Stimulated activated naive CD8-positive, alpha-beta T cell treated with anti-CD3 and anti-CD28 coated beads, Interleukin-15, Interleukin-2, amounts not matched to agents 100 ng/mL and 50 ng/mL, for 24 hours (primary cell): ENCODE measurements at regions not wholly inside any gene's neighbourhood (a gene's known extent, or its start where the extent isn't known, plus 50 kb on each side); places are given as distances from the start of the nearest gene placed in this dataset.

ENCODE experiments used
- H3K27ac Mint-ChIP-seq: one replicate; pipeline ENCODE4 v1.8.0; 2021; ENCODE audit warnings: mild to moderate bottlenecking, mixed read lengths
- H3K27me3 Mint-ChIP-seq: one replicate; pipeline ENCODE4 v1.8.0; 2021; ENCODE audit warnings: mixed read lengths
- H3K36me3 Mint-ChIP-seq: one replicate; pipeline ENCODE4 v1.8.0; 2021; ENCODE audit warnings: low read depth, mixed read lengths
- H3K4me1 Mint-ChIP-seq: one replicate; pipeline ENCODE4 v1.8.0; 2021; ENCODE audit warnings: low read depth, mixed read lengths
- H3K4me3 Mint-ChIP-seq: one replicate; pipeline ENCODE4 v1.8.0; 2021; ENCODE audit warnings: mild to moderate bottlenecking, mixed read lengths
- H3K9me3 Mint-ChIP-seq: one replicate; pipeline ENCODE4 v1.8.0; 2021; ENCODE audit warnings: mixed read lengths

DNA sequence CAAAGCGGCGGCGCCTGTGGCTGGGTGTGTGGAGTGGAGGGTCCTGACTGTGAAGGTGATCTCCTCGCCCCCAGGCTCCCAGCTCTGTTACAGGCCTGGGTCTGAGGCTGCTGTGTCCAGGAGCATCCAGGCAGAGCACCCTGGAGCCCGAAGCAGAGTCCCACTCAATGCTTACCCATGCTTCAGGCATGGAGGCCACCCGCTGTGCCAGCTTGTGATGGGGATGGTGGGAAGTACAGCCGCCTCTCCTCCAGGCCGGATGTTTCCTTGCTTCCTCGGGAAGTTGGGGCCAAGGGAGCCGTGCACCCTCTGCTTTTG, 255.9 kb upstream of the IRX1 start:
- Mint-ChIP-seq H3K4me3 (no peak overlapping the region), H3K9me3 (no peaks in the 10 kb centered on the region), H3K36me3 (no peaks in the 10 kb centered on the region)

DNA sequence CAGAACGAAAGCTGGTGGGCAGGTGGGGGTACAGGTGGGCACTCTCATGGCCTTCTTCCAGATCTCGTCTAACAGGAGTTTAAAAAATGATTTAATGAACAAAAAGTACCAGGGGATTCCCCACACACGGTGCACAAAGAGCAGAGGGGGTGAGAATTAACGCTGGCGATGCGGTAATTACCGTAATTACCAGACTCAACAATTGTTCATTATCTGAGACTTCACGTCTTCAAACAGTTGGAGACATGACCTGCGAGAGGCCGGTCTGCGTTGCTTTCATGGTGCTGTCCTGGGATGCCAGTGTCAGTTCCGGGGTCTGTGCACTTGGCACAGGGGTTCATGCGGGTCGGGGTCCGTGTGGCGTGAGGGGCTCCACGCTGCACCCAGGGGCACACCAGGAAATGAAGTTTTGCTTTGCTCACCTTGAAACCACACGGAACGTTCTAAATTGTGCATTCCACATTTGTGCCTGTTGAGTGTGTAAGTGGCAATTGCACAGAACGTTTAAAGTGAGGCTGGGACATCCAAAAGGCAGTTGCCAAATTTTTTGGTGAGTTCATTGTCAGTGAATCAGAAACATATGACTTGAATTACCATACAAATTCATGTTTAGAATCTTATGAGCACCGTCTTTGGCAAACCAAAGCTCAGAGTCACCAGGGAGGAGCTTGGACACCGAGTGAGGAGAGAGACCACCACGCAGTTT, 256.4 kb upstream of the IRX1 start:
- H3K27ac Mint-ChIP-seq: no peak overlapping the region
- no peak overlapping the region for H3K4me3 Mint-ChIP-seq
- H3K27me3 Mint-ChIP-seq: no peaks in the 10 kb centered on the region
- no peaks in the 10 kb centered on the region for H3K36me3 Mint-ChIP-seq
- no peaks in the 10 kb centered on the region for H3K9me3 Mint-ChIP-seq
- H3K4me1 Mint-ChIP-seq: no peaks in the 10 kb centered on the region

More for the DNA sequence above, 255.9 kb upstream of the IRX1 start:
- Mint-ChIP-seq H3K27ac (no peak overlapping the region), H3K4me1 (no peaks in the 10 kb centered on the region), H3K27me3 (no peaks in the 10 kb centered on the region)

DNA sequence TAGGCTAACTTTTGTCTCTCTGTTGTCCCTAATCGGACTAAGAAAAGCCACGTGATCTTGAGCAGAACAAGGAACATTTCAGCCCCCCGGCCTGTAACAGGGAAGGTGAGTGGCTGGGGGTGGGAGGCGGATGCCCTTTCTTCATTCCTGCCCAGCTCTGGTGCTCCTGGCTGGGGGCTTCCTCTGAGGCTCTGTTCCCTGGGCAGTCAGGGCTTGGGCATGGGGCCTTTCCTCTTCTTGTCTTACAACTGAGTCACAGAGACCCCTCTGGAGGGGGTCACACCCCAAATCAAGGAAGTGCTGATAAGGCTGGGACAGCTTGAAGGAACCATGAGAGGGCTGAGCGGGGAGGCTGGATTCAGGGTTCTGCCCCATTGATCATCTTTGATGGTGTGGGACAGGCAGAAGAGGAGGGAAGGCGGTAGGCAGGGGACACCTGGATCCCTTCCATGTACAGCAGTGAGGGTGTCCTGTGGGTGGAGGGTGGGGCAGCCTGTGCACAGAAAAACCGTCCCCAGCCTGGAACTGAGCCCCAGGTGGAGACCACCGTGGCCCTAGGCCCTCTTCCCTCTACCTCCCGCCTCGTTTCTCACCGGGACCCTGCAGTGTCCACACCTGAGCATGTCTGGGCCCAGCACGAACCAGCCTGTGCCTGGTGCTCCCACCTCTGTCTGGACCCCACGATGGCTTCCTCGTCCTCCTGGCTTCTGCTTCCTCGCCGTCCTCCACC, 257.7 kb upstream of the IRX1 start:
- no peaks in the 10 kb centered on the region for H3K9me3 Mint-ChIP-seq
- no peaks in the 10 kb centered on the region for H3K36me3 Mint-ChIP-seq
- no peaks in the 10 kb centered on the region for H3K27me3 Mint-ChIP-seq
- no peak overlapping the region for H3K4me3 Mint-ChIP-seq
- no peak overlapping the region for H3K27ac Mint-ChIP-seq
- H3K4me1 Mint-ChIP-seq: no peaks in the 10 kb centered on the region

DNA sequence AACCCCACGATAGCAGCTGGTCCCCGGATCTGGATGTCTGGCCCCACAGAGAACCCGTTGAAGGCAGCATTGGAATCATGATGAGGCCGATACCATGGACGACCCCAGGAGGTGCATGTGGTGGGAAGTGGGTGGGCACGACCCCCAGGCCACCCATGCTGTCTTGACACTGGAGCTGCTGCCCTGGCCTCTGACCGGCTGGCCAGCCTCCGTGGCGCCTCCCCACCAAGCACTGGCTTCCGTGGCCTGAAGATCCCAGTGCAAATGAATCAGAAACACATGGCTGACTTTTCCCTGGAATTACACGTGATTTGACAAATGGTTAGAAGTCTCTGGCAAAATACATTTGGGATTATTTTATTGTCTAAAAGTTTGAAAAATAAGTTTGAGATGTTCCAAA, 259.0 kb upstream of the IRX1 start:
- H3K27me3 Mint-ChIP-seq: no peaks in the 10 kb centered on the region
- H3K36me3 Mint-ChIP-seq: no peaks in the 10 kb centered on the region
- H3K27ac Mint-ChIP-seq: no peak overlapping the region
- H3K4me3 Mint-ChIP-seq: no peak overlapping the region
- H3K9me3 Mint-ChIP-seq: no peaks in the 10 kb centered on the region
- no peaks in the 10 kb centered on the region for H3K4me1 Mint-ChIP-seq

DNA sequence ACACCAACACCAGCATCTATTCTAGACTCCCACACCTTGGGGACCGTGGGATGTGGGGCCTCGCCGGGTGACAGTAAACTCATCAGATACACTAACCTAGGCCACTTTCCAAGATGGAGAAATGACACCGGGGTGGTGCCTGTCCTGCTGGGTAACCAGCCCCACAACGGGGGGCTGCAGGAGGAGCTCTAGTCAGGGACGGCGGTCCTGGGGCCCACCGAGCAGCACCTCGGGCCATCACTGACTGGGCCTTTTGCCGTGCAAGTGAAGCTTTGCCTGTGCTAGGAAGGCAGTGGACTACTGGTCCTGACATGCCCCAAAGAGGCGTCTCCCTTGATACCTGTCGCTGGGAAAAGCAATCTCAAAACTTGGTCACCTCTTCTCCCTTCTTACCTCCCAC, 260.3 kb upstream of the IRX1 start:
- H3K27ac Mint-ChIP-seq: no peak overlapping the region
- no peak overlapping the region for H3K4me3 Mint-ChIP-seq

DNA sequence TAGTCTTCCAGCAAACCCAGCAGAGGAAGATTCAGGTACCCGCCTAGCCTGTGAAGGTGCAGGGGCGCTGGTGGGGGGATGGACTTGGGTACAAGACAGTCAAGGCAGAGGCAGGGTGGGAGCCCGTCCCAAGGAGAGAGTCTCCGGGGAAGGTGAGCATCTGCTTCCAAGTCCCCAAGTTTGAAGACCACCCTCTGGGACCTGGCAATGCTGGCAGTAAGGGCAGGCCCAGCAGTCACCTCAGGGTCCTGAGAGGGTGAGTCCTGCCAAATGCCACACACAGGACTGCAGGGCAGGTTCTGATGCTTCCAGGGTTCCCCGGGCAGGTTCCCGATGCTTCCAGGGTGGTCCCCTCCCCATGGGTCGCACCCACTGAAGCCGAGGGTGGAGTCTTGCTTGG, 261.8 kb upstream of the IRX1 start:
- no peaks in the 10 kb centered on the region for H3K27me3 Mint-ChIP-seq
- H3K36me3 Mint-ChIP-seq: no peaks in the 10 kb centered on the region
- H3K9me3 Mint-ChIP-seq: no peaks in the 10 kb centered on the region

More for the DNA sequence above, 260.3 kb upstream of the IRX1 start:
- Mint-ChIP-seq H3K4me1 (no peaks in the 10 kb centered on the region), H3K36me3 (no peaks in the 10 kb centered on the region), H3K27me3 (no peaks in the 10 kb centered on the region), H3K9me3 (no peaks in the 10 kb centered on the region)

DNA sequence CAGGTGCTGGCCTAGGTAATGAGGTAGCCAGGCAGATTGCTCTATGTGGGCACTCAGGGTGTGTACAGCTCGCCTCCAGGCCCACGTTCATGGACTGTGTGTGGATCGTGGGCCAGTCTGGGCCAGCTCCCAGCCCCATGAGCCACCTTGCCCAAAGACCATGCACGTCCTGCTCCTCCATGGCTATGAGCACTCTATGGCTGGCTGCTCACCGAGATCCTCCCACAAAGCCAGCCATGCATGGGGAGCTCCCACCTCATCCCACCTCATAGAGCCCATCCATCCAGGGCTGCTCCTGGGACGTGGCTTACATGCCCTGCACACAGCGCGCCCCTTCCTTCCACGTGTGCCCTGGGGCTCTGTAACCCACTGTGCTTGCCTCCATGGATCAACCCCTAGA, 262.5 kb upstream of the IRX1 start:
- Mint-ChIP-seq H3K4me1 (no peaks in the 10 kb centered on the region), H3K27ac (no peak overlapping the region), H3K9me3 (no peaks in the 10 kb centered on the region), H3K36me3 (no peaks in the 10 kb centered on the region), H3K4me3 (no peak overlapping the region), H3K27me3 (no peaks in the 10 kb centered on the region)

More for the DNA sequence above, 261.8 kb upstream of the IRX1 start:
- H3K27ac Mint-ChIP-seq: no peak overlapping the region
- no peaks in the 10 kb centered on the region for H3K4me1 Mint-ChIP-seq
- H3K4me3 Mint-ChIP-seq: no peak overlapping the region

DNA sequence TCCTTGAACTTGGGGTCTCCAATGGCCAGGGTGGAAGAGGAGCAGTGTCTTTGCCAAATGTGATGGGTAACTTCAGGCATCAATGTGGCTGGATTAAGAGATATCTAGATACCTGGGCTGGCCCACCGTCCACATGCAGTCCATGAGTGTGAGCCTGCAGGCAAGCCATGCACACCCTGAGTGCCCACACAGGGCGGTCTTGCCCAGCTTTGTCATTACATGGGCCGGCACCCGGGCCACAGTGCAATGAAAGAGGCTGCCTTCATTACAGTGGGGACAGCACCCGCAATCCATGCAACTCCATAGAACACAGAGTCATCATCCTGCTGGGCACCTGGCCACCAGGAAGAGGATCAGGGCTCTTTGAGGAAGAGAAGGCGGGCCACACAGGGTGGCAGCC, 263.8 kb upstream of the IRX1 start:
- H3K4me1 Mint-ChIP-seq: no peaks in the 10 kb centered on the region
- H3K4me3 Mint-ChIP-seq: no peak overlapping the region
- peaks cover 1% of the 10 kb centered on the region for H3K9me3 Mint-ChIP-seq
- H3K27me3 Mint-ChIP-seq: no peaks in the 10 kb centered on the region
- no peaks in the 10 kb centered on the region for H3K36me3 Mint-ChIP-seq
- no peak overlapping the region for H3K27ac Mint-ChIP-seq

DNA sequence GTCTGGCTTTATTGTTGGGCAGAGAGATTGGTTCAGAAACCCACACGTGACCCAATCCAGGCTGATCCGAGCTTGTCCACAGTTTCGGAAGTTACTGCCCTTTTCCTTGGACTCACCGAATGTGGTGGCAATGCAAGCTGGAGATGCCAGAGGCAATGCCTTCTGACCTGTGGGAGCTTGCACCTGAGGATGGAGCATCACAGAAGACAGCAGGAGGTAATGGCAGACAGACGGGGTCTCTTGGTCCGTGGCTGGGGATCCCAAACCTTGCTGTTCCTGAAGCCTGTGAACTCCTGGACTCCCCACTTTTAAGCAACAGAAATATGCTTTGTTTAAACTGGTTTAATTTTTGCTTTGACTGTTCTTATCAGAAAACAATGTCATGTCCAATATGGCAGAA, 265.2 kb upstream of the IRX1 start:
- Mint-ChIP-seq H3K4me1 (no peaks in the 10 kb centered on the region), H3K27ac (no peak overlapping the region), H3K27me3 (no peaks in the 10 kb centered on the region), H3K36me3 (no peaks in the 10 kb centered on the region), H3K9me3 (peaks cover 5% of the 10 kb centered on the region), H3K4me3 (no peak overlapping the region)

DNA sequence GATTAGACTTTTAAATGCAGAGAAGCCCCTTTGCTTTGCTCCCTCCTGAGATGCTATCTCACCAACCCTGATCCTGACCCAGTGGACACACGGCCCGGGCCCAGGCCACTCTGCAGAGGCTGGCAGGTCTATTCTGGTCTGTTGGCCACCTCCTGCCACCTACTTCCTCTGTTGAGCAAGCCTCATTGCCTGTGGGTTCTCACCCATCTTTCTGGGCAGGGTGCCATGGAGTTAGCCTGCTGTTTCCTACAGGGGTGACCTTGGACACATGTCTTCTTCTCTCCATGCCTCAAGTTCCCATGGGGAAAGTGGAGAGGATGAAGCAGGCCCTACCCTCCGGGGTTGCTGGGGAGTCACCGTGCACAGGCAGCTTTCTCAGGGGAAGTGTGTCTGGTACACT, 266.2 kb upstream of the IRX1 start:
- Mint-ChIP-seq H3K36me3 (no peaks in the 10 kb centered on the region), H3K27me3 (no peaks in the 10 kb centered on the region), H3K4me3 (no peak overlapping the region), H3K27ac (no peak overlapping the region), H3K4me1 (no peaks in the 10 kb centered on the region), H3K9me3 (peaks cover 10% of the 10 kb centered on the region)

DNA sequence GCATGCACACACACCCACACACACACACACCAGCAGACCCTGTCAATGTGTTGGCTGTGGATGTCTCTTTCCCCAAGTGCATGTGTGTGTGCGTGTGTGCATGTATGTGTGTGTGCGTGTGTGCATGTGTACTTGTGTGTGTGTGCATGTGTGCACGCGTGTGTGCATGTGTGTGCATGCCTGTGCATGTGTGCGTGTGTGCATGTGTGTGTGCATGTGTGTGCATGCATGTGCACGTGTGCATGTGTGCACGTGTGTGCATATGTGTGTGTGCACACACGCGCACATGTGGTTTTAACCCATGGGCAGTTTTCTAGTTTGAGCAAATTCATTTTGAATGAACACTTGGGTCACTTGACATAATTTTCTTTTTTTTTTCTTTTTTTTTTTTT, 268.8 kb upstream of the IRX1 start:
- Mint-ChIP-seq H3K4me1 (no peaks in the 10 kb centered on the region), H3K36me3 (no peaks in the 10 kb centered on the region), H3K27ac (no peak overlapping the region), H3K4me3 (no peak overlapping the region), H3K27me3 (no peaks in the 10 kb centered on the region), H3K9me3 (peaks cover 10% of the 10 kb centered on the region)

DNA sequence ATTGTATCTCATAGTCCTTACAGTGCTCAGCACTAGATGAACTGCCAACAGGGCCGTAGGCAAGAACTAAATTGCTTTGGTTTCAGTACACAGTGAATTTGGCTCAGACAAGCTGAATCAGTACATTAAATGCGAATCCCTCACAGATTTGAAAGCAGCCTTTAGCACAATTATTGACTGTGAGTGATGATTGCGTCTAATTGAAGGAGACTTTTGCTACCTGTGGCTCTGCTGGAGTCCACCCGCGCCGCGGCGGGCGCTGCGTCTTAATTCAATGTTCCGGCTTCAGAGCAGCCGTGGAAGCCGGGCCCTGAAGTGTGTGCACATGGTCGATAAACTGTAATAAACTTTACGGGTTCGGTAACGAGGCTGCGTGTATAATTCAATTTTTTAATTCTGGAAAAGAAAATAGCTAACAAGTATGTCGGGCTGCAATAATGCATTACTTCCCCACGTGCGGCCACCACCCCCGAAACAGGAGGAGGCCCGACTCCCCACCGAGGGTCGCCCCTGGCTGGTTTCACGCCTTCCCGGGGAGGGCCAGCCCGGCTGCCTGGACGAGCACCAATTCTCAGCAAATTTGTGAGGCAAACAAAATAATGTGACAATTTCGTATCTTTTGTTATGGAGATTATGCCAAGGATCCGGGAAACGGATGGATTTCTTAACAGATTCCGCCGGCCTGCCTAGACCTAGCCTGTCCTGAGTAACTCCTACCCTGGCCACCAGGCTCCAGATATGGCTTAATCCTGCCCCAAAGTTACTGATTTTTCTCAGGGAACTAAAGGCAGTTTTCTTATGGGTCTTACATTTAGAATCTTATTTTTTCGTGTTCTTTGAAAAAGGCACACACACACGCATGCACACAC, 269.4 kb upstream of the IRX1 start:
- H3K4me3 Mint-ChIP-seq: no peak overlapping the region
- H3K9me3 Mint-ChIP-seq: peaks cover 10% of the 10 kb centered on the region
- H3K27me3 Mint-ChIP-seq: no peaks in the 10 kb centered on the region
- H3K36me3 Mint-ChIP-seq: no peaks in the 10 kb centered on the region
- no peak overlapping the region for H3K27ac Mint-ChIP-seq
- H3K4me1 Mint-ChIP-seq: no peaks in the 10 kb centered on the region

DNA sequence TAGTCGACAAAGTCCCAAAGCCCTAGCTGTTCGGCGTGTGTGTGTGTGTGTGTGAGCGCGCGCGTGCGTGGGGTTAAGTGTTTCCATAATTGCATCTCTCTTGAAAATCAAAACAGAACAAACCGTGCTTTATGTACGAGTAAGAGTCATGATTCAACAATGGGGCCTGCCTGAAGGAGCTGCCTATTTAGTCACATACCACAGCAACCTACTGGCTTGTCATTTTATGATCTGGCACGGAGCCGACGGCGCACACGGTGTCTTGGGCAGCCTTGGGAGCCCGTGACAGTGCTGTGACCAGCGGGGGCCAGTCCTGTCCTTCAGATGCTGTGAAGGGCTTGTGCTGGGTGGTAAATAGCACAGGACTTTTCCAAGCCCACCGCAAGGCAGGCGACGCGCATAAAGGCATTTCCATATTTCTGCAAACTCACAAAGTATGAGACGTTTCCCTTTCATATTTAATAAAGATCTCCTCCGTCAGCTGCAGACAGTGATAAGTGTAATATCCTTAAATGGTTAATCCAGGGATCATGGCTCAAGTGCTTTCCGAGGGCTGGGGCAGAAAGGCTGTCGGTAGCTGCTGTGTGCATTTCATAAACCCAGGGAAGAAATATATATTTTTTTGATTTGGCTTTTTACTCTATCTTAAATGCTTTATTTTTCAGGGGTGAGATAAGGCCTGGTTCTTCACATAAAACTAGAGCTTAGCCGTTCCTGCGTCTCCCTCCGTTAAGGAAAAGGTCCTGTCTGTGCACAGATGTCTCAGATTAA, 270.2 kb upstream of the IRX1 start:
- H3K36me3 Mint-ChIP-seq: no peaks in the 10 kb centered on the region
- H3K27ac Mint-ChIP-seq: no peak overlapping the region
- H3K4me3 Mint-ChIP-seq: no peak overlapping the region
- H3K4me1 Mint-ChIP-seq: no peaks in the 10 kb centered on the region
- peaks cover 10% of the 10 kb centered on the region for H3K9me3 Mint-ChIP-seq
- no peaks in the 10 kb centered on the region for H3K27me3 Mint-ChIP-seq

DNA sequence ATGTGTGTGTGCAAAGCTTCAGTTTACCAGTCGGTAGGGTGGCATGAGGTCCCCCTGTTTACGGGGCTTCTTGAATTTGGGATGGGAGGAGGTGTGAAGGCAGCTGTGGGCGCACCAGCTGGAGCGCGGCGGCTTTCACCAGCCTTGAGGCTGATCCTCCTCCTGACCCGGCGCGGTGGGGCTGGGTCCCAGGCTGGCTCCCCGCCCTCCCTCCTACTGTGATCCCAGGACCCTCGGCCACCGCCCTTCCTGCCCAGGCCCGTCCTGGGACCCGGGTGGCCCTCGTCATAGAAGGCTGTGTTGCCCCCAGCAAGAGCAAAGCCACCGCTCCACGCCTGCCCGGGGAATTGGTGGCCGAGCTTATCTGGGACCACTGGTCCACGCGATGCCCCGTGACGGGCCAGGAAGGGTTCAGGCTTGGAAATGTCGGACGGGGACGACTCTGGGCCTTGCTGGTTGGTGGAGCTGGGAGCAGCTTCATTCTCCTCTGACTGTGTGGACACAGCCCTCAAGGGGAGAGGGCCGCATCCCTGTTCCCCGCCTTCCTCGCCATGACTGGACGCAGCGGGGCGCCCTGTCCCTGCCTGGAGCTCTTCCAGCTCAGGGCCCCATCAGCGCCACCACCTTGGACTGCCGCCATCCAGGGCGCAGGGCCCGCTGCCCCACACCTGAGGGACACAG, 271.1 kb upstream of the IRX1 start:
- Mint-ChIP-seq H3K4me1 (no peaks in the 10 kb centered on the region), H3K36me3 (no peaks in the 10 kb centered on the region), H3K4me3 (no peak overlapping the region), H3K9me3 (peaks cover 10% of the 10 kb centered on the region), H3K27me3 (no peaks in the 10 kb centered on the region), H3K27ac (no peak overlapping the region)
